ENCODE measurements at regions not wholly inside any gene's neighbourhood (a gene's known extent, or its start where the extent isn't known, plus 50 kb on each side); places are given as distances from the start of the nearest gene placed in this dataset.

DNA sequence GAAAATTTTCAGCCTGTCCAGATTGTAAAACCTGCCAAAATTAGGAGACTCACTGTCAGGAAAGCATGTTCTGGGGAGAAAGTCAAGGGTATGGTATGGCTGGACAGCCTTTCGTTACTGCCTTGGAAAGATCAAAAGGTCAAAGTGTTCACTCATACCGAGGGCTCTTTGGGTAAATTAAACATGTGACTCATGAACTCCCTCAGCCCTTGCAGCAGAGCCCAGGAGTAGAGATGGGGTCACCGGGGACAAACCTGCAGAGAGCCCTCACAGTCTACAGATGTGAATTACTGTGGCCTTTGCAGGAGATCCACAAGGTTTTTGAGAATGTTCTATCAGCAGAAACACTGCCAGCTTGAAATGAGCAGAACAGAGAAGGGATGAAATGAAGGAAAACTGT, 275.7 kb downstream of the KLF6 start:
- DNase-seq (ENCODE audit: extremely low read depth in 1 of 11, low read depth in 9 of 11, low spot score in 4 of 11), result no peak

DNA sequence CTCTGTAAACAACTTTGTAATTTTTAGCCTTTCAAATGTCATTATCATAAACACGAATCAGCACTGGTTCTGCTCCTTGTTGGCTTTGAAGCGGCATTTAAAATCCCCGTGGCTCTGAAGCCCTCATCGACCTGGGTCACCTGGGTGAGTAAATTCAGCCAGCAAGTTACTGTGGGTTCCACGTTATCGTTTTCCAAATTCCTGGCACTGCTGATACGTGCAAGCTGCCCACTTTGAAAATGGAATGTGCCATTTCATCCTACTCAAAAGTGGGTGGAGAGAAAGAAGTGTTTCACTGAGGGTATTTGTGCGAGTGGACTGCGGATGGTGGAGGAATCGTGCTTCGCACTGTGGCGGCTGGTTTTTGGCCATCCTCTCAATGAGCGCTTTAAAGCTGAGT, 281.7 kb downstream of the KLF6 start:
- no peak for DNase-seq (ENCODE audit: extremely low read depth in 1 of 11, low read depth in 9 of 11, low spot score in 4 of 11)

DNA sequence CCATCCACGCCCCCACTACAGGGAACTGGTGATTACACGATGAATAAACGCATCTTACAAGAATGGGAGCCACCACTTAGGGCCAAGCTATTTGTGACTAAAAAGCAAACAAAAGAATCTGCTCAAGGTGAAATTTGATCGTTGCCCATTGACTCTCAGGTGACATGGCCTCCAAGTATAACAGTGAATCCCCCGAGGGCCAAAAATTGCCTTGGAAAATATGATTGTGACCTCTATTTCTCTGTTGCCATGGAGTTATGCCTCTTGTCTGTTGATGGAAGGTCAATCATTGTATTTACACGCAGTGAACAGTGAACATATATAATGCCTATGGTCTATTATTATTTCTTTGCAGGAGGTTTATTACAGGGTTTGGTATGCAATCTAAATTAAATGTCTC, 282.3 kb downstream of the KLF6 start:
- DNase-seq (ENCODE audit: extremely low read depth in 1 of 11, low read depth in 9 of 11, low spot score in 4 of 11), result no peak

DNA sequence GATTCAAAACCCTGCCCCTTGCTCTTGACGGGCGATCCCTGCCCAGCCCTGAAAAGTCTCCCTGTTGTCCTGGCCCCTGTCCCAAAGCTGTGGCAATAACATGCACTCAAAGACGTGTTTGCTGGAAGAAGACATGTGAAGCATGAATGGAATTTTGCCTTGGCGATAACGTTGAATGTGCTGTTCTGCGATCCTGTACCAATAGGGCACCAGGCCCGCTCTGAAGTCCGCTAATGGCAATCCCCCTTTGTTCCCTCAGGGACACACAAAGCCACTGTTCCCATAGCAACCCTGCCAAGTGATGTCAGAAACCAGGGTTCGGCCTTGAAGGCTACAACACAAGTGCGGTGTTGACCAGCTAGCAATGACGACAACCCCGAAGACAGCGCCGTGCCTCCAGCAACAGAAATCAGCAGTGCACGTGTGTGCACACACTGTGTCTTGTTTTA, 284.6 kb downstream of the KLF6 start:
- DNase-seq (ENCODE audit: extremely low read depth in 1 of 11, low read depth in 9 of 11, low spot score in 4 of 11), result peak in 1 of 11 donors; percentile 59

DNA sequence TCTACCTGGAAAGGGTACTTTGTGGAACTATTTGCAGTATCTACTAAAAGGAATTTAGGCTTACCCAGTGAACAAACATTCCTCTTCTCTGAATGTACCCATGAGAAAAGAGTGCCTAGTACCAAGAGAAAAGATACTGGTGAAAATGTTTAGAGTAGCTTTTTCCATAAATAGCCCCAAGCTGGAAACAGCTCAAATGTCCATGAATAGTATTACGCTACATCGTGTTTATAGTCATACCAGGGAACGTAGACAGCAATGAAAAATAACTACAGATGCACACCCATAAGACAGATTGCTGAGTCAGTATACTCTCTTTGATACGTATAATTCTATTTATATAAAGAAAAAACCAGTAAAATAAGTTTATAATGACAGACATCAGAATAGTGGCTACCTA, 285.9 kb downstream of the KLF6 start:
- no peak for DNase-seq (ENCODE audit: extremely low read depth in 1 of 11, low read depth in 9 of 11, low spot score in 4 of 11)

DNA sequence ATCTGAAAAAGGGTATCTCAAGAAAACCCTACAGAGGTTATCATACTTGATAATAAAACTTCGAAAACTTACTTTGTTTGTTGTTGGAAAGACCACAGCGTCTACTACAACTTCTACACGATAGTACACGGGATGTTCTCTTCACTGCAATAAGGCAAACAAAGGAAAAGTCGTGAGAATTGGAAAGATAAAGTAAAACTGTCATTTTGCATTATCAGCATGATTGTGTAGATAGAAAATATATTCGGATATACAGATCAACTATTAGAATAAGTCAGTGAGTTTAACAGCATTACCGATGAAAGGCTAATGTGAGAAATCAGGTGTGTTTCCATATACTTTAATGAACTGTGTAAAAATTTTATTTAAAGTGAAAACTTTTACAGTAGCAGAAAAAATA, 287.4 kb downstream of the KLF6 start:
- no peak for DNase-seq (ENCODE audit: extremely low read depth in 1 of 11, low read depth in 9 of 11, low spot score in 4 of 11)

DNA sequence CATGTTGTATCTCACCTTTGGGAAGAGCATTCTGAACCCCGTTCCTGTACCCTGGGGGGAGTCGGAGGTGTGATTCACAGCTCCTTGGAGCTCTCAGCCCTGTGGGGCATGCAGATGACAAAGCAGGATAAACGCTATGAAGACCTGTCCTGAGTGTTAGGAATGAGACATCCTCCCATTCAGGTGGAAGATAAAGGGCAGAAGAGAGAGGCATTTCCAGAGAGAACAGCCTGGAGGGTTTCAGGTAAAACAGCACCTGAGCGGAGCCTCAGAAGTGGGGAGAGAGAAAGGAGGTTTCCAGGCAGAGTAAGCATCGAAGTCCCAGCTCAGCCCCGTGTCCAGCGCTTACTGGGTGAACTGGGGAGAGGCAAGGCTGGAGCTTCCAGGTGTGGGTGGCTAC, 288.9 kb downstream of the KLF6 start:
- DNase-seq (ENCODE audit: extremely low read depth in 1 of 11, low read depth in 9 of 11, low spot score in 4 of 11), result no peak

DNA sequence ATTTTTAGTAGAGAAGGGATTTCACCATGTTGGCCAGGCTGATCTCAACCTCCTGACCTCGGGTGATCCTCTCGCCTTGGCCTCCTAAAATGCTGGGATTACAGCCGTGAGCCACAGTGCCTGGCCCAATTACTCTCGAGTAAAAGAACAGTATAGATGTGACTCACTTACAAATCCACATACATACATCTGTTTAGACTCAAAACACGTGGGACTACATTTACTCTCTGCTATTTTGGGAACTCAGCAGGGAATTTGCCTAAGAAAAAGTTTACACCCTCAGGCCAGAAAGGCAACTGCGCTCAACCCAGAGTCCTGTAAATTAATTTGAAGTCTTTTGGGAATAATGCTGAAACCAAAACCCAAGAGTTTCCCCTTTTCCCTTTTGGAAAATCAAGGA, 289.7 kb downstream of the KLF6 start:
- DNase-seq (ENCODE audit: extremely low read depth in 1 of 11, low read depth in 9 of 11, low spot score in 4 of 11), result no peak

DNA sequence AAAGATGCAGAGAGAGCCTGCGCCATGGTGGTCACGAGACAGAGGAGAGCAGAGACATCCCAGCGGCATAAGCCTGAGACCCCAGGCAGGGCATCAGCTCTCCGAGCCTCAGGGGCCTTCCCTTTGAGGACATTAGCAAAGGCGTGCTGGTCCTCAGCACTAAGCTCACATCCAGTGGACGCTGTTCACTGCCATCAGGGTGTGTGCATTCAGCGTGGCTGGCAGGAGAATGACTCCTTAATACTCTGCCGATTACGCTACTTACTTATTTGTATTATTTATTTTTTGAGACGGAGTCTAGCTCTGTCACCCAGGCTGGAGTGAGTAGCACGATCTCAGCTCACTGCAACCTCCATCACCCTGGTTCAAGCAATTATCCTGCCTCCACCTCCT, 290.2 kb downstream of the KLF6 start:
- DNase-seq (ENCODE audit: extremely low read depth in 1 of 11, low read depth in 9 of 11, low spot score in 4 of 11), result no peak

DNA sequence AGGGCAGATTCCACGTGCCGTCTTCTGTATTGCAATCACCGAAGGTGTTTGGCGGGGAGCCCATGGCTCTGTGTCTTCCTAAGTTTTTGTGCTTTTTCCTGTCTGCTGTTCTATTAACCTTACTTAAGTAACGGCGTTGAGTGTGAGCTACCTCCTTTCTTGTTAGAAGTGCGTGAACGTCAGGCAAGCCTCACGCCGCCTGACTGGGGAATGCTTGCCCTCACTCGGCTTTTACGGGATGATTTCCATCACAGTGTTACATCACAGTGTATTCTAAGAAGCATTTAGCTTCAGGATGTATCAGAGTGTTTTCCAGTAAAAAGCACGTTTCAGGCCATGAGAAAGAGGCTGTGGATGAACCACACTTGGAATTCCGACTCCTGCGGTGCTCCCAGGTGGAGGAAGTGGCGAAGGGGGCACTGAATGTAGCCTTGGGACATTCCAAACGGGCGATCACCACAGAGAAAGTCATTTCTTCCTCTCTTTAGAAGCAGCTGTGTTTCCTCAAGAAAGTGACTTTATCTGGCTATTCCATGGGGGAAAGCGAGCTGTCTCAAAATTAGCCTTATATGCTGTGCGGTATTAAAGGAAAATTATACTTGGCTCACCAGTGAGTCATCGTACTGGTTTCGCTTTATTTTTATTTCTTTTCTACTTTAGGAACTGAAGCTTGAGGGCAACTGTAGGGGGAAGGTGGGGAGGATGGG, 290.7 kb downstream of the KLF6 start:
- no peak for DNase-seq (ENCODE audit: extremely low read depth in 1 of 11, low read depth in 9 of 11, low spot score in 4 of 11)

DNA sequence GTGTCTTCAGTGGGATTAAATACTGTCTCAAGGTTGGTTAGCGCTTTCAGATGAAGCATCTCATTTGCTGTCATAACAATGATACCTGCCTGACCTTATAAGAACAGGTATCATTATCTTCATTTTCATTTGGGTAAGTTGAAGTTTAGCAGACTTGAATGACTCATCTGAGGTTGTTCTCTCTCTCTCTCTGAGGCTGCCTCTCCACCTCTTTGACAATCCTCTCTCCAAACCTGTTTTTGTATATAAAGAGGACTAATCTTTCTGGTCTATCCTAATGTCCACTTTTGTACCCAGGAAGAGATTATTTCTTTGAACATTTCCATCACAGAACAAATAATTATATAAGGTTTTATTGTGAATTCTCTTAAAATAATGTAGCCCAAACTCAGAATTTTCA, 291.4 kb downstream of the KLF6 start:
- no peak for DNase-seq (ENCODE audit: extremely low read depth in 1 of 11, low read depth in 9 of 11, low spot score in 4 of 11)

DNA sequence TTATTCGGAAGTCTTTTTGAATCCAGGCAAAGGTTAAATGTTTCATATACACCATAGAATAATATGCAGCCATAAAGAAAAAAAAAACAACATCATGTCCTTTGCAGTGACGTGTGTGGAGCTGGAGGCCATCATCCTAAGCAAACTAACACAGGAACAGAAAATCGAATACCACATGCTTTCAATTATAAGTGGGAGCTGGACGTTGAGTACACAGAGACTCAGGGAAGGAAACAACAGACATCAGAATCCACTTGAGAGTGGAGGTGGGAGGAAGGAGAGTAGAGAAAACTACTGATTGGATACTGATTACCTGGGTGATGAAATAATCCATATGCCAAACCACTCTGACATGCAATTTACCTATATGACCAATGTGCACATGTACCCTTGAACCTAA, 293.4 kb downstream of the KLF6 start:
- DNase-seq (ENCODE audit: extremely low read depth in 1 of 11, low read depth in 9 of 11, low spot score in 4 of 11), result no peak

DNA sequence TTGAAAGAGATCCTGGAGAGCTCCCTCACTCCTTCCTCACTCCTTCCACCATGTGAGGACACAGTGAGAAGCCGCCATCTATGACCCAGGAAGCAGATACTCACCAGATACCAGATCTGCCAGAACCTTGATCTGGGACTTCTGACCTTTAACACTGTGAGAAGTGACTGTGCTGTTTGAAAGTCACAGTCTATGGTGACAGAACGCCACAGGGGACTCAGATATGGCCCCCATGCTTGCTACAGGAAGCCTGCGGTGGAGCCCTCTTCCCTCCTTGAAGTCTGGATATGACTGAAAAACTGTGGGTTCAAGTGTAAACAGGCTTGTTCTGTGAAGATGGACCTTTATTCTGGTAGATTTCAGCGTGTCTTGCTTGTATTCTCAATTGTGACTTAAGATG, 297.8 kb downstream of the KLF6 start:
- DNase-seq (ENCODE audit: extremely low read depth in 1 of 11, low read depth in 9 of 11, low spot score in 4 of 11), result no peak

DNA sequence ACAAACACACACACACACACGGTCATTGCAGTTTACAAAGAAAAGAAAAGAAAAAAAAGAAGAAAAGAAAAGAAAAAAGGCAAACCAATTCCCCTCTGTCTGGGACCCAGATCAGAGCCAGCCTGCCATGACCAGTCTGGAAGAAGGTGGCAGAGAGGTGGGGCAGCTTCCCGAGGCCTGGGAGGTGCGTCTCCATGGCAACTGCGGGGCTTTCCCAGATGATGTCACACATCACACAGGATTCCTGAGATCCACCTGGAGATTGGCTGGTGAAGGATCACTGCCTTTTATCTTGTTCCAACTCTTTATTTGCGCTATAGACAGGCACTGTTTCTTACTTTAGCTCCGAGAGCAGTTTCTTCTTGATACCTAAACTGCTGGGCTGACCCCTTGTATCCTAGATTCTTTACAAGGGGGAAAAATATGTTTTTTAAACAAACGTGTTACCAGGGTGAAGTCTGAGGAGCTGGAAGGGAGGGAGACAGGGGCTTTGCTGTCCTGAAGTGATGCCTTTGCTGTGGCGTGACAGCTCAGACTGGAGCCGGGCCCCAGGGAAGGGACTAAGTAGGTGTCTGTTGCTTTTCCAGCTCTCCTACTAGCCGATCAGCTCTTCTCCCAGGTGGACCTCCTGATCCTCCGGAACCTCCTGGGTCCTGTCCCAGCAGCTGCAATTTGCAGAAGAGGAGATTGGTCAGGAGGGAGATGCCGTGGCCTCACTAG, 298.5 kb downstream of the KLF6 start:
- peak in 6 of 11 donors; percentile 61 to 84 (median 70) for DNase-seq (ENCODE audit: extremely low read depth in 1 of 11, low read depth in 9 of 11, low spot score in 4 of 11)

DNA sequence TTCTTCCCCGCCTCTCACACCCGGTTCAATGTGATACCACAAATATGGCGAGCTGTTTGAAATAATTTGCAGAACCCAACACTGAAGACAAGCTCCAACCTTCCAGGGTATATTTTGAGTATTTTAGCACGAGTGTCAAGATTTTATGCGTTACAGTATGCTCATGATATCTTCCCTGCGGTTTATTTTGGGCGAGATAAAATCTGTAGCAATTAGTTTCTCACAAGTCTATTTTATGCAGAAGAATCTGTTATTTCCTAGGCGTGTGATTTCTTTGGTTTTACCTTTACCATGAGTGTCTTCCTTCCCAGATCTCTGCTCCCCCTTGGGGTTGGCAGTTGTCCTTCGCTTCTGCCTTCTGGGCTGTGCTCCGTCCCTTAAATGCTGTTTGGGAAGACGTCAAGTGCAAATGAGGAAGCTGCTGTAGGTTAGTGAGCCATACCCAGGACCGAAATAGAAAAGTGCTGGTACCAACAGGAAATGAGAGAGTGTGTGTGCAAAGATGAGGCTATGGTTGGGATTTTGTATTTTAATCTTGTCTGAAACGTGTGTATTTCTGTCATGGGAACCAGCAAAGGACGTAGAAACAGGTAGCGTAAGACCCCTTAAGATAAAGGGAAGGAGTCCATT, 299.8 kb downstream of the KLF6 start:
- no peak for DNase-seq (ENCODE audit: extremely low read depth in 1 of 11, low read depth in 9 of 11, low spot score in 4 of 11)

DNA sequence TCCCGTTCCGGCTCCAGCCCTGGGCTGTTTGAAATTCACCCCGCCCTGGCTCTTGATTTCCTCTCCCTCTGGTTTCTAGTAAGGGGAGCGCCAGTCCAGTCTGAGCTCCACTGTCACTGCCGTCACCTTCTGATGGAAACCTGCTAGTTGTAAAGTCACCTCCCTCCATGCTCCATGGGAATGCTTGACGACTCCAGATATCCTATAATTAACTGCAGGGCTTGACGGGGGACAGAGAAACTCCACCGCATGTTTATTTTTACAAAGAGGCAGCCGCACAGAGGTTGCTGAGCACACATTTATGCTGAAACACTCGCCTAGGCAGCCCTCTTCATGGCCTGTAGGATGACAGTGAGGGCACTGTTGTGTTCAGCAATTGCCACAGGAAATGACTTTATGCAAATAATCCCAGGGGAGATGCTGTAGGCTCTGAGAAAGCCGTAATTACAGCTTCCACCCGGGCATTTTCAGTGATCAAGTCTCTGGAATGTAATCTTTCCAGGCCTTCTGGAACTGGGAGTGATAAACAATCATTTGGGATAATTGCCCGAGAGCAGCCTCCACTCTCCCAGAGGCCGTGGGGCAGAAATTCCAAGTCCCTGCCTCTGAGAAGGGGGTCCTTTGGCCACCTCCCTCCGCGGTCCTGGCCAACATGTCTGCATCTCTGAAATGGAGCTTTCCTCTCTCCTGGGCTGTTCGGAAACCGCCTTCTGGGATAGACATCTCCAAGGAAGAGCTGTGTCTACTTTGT, 300.5 kb downstream of the KLF6 start:
- peak in 1 of 11 donors; percentile 33 for DNase-seq (ENCODE audit: extremely low read depth in 1 of 11, low read depth in 9 of 11, low spot score in 4 of 11)

DNA sequence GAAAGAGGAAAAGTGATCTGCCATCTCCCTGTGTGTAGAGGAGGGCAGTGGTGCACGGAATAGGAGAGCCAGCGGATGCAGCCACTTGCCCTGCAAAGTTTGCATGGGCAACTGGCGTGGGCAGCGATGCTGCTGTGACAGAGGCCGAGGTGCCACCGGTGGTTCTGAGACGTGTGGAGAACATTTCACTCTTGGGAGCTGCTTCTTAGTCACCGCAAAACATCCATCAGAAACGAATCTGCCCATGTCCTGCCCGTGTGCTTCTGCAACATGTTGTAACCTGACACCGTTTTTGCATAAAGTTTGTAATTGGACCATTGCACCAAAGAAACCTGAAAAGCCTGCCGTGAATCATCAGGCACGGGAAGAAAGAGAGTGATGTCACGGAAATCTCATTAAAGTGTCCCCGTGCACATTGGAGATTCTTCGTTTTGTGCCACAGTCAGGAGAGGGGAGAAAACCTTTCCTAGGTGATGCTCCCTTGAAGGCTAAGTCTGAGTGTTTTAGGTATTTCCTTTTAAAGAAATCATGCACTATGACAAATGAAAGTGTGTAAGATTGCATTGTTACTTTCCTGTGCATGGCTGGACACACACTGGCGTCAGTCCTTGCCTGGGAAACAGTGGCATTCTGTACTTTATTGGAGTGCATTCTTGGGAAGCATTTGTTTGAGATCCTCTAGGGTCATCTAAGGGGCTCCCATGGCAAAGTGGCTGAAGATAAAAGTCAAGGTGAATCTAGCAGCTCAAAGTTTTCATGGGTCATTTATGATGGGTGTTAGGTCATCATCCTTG, 302.6 kb downstream of the KLF6 start:
- peak; percentile 73 to 94 (median 86) for DNase-seq (ENCODE audit: extremely low read depth in 1 of 11, low read depth in 9 of 11, low spot score in 4 of 11)

DNA sequence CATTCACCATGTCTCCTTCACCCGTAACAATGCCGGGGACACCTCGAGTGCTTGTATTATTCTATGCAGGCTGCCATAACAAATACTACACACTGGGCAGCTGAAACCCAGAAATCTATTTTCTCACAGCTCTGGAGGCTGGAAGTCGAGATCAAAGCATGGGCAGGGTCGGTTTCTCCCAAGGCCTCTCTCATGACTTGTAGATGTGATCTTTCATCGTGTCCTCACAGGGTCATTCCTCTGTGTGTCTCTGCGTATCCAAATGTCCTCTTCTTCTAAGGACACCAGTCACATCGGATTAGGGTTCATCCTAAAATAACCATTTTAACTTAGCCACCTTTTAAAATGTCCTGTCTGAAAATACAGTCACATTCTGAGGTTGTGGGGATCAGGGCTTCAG, 303.5 kb downstream of the KLF6 start:
- no peak for DNase-seq (ENCODE audit: extremely low read depth in 1 of 11, low read depth in 9 of 11, low spot score in 4 of 11)

DNA sequence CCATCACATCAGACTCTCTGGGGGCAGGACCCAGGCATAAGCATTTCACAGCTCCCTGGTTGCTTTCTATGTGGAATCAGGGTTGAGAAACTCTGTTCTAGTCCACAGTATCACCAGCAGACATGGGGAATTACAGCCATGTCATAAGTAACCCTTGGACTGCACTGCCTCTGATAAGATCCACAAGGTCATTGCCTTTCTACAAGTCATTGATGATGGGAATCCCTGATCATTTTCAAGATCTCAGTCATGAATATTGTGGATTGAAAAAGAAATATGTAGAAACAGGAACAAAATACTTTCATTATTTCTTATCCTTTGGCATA, 304.1 kb downstream of the KLF6 start:
- DNase-seq (ENCODE audit: extremely low read depth in 1 of 11, low read depth in 9 of 11, low spot score in 4 of 11), result no peak

All from renal cortex interstitium (tissue), 11 donors.